ENCODE measurements at regions not wholly inside any gene's neighbourhood (a gene's known extent, or its start where the extent isn't known, plus 50 kb on each side); places are given as distances from the start of the nearest gene placed in this dataset.

DNA sequence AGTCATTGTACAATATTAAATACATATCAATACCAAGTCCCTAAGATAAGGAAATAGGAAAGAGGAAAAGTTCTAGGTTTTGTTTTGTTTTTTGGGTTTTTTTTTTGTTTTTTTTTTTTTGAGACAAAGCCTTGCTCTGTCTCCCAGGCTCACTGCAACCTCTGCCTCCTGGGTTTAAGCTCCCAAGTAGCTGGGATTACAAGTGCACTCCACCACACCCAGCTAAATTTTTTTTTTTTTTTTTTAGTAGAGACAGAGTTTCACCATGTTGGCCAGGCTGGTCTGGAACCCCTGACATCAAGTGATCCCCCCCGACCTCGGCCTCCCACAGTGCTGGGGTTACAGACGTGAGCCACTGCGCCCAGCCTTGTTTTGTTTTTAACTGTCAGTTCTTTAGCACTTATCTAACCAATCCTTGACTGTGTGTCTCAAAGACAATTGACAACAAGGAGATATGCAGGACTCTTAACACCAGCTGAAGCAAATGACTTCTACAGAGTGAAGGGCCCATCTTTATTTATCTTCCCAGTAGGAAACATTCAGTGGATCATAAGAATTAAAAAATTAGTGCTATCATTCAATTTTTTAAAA, 100.0 kb upstream of the RAP2B start:
- no peak overlapping the region for H3K4me3 ChIP-seq
- no peaks in the 10 kb centered on the region for H3K9me3 ChIP-seq
- no peak for DNase-seq
- H3K27ac ChIP-seq, result no peak overlapping the region
- no peaks in the 10 kb centered on the region for H3K4me1 ChIP-seq
- TF ChIP-seq POLR2A (IDR thresholded peaks at IDR 0.05), result no peak
- TF ChIP-seq, protein P1, sequence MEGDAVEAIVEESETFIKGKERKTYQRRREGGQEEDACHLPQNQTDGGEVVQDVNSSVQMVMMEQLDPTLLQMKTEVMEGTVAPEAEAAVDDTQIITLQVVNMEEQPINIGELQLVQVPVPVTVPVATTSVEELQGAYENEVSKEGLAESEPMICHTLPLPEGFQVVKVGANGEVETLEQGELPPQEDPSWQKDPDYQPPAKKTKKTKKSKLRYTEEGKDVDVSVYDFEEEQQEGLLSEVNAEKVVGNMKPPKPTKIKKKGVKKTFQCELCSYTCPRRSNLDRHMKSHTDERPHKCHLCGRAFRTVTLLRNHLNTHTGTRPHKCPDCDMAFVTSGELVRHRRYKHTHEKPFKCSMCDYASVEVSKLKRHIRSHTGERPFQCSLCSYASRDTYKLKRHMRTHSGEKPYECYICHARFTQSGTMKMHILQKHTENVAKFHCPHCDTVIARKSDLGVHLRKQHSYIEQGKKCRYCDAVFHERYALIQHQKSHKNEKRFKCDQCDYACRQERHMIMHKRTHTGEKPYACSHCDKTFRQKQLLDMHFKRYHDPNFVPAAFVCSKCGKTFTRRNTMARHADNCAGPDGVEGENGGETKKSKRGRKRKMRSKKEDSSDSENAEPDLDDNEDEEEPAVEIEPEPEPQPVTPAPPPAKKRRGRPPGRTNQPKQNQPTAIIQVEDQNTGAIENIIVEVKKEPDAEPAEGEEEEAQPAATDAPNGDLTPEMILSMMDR (IDR thresholded peaks at IDR 0.05), result no peak
- H3K36me3 ChIP-seq, result no peaks in the 10 kb centered on the region
- no peaks in the 10 kb centered on the region for H3K27me3 ChIP-seq

GRCh38 chr3:153063337-153063736, 98.7 kb upstream of the RAP2B start:
- Histone ChIP-seq H3K9me3 (no peaks in the 10 kb centered on the region), H3K4me1 (no peaks in the 10 kb centered on the region), H3K36me3 (no peaks in the 10 kb centered on the region), H3K27ac (no peak overlapping the region), H3K27me3 (no peaks in the 10 kb centered on the region), H3K4me3 (no peak overlapping the region)
- DNase-seq, result no peak
- TF ChIP-seq, protein P1 (IDR thresholded peaks at IDR 0.05), result no peak
- TF ChIP-seq POLR2A (IDR thresholded peaks at IDR 0.05), result no peak

GRCh38 chr3:153066983-153067382, 95.0 kb upstream of the RAP2B start:
- Histone ChIP-seq H3K27ac (no peak overlapping the region), H3K4me1 (no peaks in the 10 kb centered on the region), H3K36me3 (no peaks in the 10 kb centered on the region), H3K4me3 (no peak overlapping the region), H3K27me3 (no peaks in the 10 kb centered on the region), H3K9me3 (no peaks in the 10 kb centered on the region)
- TF ChIP-seq, protein P1 (IDR thresholded peaks at IDR 0.05), result no peak
- no peak for TF ChIP-seq POLR2A (IDR thresholded peaks at IDR 0.05)
- DNase-seq, result no peak

- H3K9me3 ChIP-seq, result no peaks in the 10 kb centered on the region
- H3K27ac ChIP-seq, result no peak overlapping the region
- H3K4me1 ChIP-seq, result no peaks in the 10 kb centered on the region
- TF ChIP-seq, protein P1 (IDR thresholded peaks at IDR 0.05), result no peak
- no peak for TF ChIP-seq POLR2A (IDR thresholded peaks at IDR 0.05)
- H3K36me3 ChIP-seq, result no peaks in the 10 kb centered on the region
- DNase-seq, result no peak
- no peaks in the 10 kb centered on the region for H3K27me3 ChIP-seq
- no peak overlapping the region for H3K4me3 ChIP-seq
Observed at GRCh38 chr3:153069598-153070510, 92.2 kb upstream of the RAP2B start.

DNA sequence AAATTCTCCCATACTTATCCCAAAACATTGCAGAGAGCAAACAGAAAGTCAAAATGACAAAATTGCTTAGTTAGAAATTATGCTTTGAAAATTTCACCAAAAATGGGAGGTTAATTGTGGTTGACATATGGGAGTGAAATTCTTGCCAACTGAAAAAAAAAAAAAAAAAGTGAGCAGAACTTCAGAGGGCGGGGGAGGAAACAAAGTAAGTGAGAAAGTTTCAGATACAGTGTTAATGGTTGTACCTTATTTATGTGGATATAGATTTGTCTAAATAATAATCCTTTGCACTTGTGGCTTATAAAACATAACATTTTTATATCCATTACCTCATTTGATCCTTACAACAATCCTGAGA, 91.5 kb upstream of the RAP2B start:
- no peak for TF ChIP-seq POLR2A (IDR thresholded peaks at IDR 0.05)
- TF ChIP-seq, protein P1 (IDR thresholded peaks at IDR 0.05), result no peak
- no peak for DNase-seq

More for the DNA sequence above, 91.5 kb upstream of the RAP2B start:
- Histone ChIP-seq H3K4me3 (no peak overlapping the region), H3K27ac (no peak overlapping the region), H3K9me3 (no peaks in the 10 kb centered on the region), H3K36me3 (no peaks in the 10 kb centered on the region), H3K4me1 (no peaks in the 10 kb centered on the region), H3K27me3 (no peaks in the 10 kb centered on the region)
